MM.1S (cell line): ENCODE measurements at regions not wholly inside any gene's neighbourhood (a gene's known extent, or its start where the extent isn't known, plus 50 kb on each side); places are given as distances from the start of the nearest gene placed in this dataset.

ENCODE experiments used
- EZH2 ChIP-seq: fragments of 300-600 bp; sonication (generic); optimal IDR thresholded peaks from 2 replicates; pipeline ENCODE3; 2017; ENCODE audit warnings: low read depth, mild to moderate bottlenecking, antibody characterized with exemption, low read length, mixed read lengths
- EZH2phosphoT487 ChIP-seq: fragments of 300-600 bp; sonication (generic); IDR thresholded peaks from 2 replicates; pipeline ENCODE4 v1.6.1; 2018; ENCODE audit warnings: antibody characterized with exemption, low read length
- TF ChIP-seq, protein P1 (sequence below): fragments of 300-600 bp; sonication (generic); IDR thresholded peaks from 2 replicates; pipeline ENCODE4 v1.5.1; 2016; ENCODE audit warnings: antibody characterized with exemption, low read length, mixed read lengths

DNA sequence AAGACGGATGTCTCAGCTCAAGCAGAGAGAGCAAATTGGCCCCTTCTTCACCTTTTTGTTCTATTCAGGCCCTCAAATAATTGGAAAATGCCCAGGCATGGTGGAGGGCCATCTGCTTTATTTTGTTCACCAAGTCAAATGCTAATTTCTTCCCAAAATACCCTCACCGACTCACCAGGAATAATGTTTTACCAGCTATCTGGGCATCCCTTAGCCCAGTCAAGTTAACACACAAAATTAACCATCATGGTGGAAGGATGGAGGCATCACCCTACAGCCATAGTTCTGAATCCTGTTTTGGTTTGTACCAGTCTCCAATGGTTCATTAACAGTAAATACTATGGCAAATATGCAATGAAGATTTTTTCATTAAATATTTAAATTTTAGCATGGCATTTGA is 51.7 kb upstream of the SERP2 start:
- TF ChIP-seq, protein P1, sequence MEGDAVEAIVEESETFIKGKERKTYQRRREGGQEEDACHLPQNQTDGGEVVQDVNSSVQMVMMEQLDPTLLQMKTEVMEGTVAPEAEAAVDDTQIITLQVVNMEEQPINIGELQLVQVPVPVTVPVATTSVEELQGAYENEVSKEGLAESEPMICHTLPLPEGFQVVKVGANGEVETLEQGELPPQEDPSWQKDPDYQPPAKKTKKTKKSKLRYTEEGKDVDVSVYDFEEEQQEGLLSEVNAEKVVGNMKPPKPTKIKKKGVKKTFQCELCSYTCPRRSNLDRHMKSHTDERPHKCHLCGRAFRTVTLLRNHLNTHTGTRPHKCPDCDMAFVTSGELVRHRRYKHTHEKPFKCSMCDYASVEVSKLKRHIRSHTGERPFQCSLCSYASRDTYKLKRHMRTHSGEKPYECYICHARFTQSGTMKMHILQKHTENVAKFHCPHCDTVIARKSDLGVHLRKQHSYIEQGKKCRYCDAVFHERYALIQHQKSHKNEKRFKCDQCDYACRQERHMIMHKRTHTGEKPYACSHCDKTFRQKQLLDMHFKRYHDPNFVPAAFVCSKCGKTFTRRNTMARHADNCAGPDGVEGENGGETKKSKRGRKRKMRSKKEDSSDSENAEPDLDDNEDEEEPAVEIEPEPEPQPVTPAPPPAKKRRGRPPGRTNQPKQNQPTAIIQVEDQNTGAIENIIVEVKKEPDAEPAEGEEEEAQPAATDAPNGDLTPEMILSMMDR, result no peak
- TF ChIP-seq EZH2, result no peak
- no peak for TF ChIP-seq EZH2phosphoT487
